GM04503 (cell line): ENCODE measurements at regions not wholly inside any gene's neighbourhood (a gene's known extent, or its start where the extent isn't known, plus 50 kb on each side); places are given as distances from the start of the nearest gene placed in this dataset.

Source experiments
- DNase-seq: peaks from one replicate; pipeline ENCODE4 v3.0.0-alpha.2; 2012; ENCODE audit warnings: low read depth

DNA sequence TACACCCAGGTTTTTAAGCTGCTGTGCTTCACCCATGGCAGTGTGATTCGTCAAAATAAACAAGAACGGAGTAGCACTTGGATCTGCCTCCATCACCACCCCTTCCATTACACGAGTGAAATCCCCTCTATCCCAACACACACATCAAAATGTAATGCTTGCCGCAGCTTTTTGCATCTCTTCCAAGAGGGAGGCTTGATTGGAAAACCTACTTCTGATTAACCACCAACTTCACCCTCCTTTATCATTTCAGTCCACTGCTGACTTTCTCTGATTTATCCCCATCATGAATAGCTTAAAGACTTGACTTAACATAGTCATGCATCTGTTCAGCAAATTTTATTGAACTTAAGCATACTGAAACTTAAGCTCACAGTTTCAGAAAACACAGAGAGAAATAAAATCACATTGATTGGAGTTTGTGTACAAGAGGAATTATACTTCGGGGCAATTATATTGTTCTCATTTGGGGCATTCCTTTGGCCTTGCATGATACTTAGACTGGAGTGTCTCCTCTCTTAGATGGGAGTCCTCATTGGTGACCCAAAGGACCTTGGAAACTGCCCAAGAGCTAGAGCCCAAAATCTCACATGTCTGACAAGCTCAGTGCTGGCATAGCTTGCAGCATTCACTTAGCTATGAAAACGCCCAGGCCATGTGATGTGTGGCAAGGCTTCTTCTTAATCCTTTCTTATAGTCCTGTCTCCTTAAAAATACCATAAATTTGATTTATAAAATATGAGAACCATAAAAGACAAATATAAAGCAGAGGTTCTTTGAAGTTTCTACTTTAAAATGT lies 124.3 kb upstream of the UMPS start:
- no peak for DNase-seq

DNA sequence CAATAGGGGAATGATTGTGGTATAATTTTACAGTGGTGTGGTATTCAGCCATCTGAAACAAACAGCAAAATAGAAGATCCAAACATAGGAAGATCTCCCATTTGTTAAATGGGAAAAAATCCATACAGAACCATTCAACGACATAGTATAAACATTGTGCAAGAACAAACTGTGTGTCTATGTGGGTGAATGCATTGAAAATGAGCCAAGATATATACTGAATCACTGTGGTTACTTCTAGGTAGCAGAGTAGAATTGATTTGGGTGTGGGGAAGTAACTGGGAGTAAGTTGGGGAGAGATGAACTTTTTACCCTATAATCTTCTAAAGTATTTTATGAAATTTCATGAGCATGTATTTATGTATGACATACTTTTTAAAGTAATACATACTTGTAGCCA lies 123.1 kb upstream of the UMPS start:
- DNase-seq, result no peak

DNA sequence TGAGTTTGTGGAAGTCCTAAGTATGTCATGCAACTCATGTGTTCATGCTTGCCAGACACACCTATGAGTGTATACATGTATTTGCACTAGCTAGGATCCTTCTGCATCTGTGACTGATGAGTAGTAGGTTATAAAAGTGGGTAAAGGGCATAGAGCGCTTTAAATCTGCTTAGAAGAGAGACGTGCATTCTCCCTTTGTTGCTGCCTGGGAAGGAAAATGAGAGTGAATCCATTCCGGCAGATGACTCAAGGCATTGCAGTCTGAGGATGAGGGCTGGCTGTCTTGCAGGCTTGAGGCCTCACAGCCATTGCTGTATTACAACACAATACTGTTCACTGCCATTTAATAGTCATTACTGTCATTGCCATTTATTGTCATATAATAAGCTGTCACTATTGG lies 120.8 kb upstream of the UMPS start:
- no peak for DNase-seq

DNA sequence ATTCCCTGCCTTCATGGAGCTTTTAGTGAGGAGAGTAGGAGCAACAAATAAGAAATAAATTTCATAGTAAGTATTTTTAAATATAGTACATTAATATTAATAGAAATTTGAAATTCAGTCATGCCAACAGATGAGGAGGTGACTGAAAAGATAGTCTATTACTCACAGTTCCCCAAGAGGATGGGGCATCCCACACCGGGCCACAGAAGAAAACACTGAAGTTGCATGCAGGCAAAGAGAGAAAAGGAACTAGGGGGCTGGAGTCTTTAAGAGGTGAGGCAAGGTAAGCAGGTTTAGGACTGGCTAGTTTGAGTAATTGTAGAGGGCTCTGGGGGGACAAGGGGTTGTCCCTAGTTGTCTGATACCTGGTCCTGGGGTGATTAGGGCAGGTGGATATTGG lies 120.1 kb upstream of the UMPS start:
- no peak for DNase-seq

DNA sequence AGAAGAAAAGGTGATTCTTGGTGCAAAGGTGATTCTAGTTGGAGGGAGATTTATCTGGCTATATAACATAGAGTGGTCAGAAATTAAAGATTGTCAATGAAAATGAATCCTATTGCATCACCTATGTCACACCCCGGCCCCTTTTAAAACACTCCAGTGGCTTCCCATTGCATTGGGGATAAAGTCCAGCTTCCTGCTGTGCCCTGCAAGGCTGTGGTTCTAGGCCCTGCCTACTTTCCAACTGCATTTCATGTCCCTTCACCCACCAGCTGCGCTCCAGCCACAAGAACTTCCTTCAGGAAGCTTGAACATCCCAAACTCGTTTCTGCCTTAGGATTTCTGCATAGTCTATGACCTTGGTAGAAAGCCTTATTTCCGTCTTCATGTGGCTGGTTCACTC lies 118.7 kb upstream of the UMPS start:
- no peak for DNase-seq

DNA sequence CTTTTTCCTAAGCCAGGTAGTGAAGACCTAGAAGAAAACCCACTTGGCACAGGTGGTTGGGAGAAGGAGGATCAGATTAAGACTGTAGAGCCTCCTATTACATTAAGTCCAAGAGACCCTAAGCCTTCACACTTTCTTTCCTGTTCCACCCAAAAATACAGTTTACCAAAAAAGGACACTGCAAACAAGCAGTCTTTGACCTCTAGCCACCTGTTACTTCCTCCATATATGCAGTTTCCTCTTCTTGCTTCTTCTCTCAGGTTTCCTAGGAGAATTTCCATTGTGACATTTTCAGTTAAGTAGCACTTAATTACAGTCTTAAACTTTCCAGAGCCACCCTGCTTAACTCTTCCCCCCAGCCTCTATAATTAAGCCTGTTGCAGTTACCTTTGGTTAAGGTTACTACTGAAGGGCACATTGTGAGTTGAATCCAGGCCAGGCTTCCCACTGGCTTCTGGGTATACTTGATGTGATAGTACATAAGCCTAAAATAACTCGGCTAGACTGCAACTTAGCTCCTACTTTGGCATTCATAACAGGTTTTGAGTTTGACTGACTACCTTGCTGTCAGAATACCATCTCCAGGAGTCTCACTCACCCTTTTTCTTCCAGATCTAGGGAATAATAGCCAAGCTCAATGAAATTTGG lies 114.2 kb upstream of the UMPS start:
- DNase-seq, result no peak

DNA sequence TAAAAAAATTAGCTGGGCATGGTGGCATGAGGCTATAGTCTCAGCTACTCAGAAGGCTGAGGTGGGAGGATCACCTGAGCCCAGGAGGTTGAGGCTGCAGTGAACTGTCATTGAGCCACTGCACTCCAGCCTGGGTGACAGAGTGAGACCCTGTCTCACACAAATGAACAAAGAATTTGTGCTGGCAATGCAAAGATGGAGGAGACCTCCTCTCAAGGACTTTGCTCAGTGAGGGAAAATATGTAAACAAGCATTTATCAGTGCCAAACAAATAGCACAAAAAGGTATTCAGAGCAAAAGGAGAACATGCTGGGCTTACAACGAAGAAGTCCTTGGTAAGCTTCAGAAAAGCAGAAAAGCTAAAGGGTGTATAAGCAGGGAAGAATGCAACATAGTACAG lies 113.1 kb upstream of the UMPS start:
- DNase-seq, result no peak

DNA sequence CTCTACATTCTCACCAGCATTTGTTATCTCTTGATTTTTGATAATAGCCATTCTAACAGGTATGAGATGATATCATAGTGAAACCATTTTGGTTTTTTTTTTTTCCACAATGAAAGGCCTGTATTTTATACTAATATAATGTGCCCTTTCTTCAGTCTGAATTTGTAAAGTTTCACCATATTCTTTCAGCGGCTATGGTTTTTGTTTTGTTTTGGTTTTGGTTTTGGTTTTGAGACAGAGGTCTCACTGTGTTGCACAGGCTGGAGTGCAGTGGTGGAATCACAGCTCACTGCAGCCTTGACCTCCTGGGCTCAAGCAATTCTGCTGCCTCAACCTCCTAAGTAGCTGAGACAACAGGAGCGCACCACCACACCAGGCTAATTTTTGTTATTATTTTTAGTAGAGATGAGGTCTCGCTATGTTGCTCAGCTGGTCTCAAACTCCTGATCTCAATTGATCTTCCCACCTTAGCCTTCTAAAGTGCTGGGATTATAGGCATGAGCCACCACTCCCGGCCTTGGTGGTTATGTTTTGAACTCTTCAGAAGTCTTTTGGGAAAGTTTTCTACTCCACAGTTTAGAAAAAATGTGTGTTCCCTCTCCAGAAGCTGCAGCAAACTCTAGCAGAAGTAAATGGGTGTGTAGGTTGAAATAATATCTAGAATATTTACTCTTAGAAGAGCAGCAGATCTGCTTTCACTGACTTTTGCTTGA lies 110.2 kb upstream of the UMPS start:
- DNase-seq, result no peak

DNA sequence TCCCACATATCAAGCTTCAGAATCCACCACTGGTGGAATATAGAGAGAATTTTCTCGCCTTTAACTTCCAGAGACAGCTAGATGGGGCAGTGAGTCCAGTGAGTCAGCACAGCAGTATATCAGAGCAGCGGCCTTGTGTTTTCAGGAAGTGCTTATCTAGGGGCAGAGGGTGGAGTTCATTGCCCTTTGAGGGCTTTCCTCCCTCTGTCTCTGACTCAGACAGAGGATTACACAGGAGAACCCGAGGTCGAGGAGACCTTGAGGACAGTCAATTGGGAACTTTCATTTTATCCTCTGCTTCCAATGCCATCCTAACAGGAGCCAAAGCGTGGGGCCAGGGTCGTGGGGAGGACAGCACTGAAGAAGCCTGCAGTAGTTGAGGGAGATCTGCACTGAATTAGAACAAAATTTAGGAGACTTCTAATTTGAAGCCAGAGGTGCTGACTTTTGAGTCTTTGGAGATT lies 109.6 kb upstream of the UMPS start:
- DNase-seq, result no peak

DNA sequence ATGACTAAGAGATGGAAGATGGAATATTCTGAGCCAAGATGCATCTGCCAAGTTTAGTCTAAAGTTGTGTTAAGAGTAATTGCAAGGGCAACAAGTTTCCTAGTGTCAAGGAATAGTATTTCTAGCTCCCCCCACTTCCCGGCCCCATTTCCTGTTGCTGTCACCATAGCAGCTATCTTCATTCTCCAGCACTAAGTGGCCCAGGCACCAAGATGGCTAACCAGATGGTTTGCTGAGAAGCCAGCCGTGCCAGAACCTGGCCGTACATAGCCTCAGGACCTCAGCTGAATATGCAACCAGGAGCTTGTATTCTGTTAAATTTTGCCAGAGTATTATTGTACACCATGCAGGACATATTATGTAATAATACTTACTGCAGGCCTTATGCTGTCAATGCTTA lies 108.8 kb upstream of the UMPS start:
- DNase-seq, result no peak

DNA sequence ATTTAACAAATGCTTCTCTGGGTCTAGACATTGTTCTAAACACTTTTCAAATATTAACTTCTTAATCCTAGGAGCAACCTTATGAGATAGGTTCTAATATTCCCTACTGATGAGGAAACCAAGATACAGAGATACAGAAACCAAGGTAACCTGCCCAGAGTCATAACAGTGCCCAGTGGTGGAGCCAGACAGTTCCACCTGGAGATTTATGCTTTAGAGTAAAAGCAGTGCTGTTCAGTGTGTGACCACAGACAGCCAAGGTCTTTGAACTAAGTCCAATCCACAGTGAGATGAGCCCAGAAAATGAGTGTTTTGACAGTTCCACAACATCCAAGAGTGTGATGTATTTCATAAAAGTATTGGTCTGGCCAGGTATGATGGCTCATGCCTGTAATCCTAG lies 105.2 kb upstream of the UMPS start:
- no peak for DNase-seq

DNA sequence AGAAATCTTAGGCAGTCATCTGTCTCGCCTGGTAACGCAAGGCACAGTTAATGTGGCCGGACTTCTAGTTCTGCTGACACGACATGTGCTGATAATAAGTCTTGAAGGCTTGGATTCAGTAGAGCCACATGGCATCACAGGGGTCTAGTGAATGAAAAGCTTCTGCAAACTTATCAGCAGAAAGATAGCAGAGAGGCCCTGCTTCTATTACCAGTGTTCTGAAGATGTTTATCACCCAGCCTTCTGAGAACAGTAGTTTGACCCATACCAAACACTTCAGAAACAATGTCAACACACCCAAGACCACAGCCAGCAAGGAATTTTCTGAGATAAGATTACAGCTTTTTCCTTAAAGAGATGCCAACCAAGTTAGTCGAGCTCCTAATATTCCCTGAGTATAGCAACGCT lies 102.7 kb upstream of the UMPS start:
- DNase-seq, result no peak

DNA sequence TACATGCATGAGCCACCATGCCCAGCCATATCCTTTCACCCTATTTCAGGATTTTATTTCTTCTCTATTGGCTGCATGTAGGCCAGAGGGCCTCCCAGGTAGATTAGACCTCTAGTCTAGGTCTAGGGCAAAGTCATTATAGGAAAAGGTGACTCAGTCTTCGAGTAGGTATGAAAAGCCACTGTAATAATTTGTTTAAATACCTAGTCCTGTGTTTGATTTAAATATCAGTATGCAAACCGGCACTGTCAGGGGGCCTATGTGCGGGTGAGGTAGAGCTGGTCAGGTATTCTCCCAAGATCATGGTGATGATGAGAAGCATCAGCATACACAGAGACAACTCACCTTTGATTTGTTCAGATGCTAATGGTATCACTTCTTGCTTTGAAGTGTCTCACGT lies 101.4 kb upstream of the UMPS start:
- DNase-seq, result no peak

DNA sequence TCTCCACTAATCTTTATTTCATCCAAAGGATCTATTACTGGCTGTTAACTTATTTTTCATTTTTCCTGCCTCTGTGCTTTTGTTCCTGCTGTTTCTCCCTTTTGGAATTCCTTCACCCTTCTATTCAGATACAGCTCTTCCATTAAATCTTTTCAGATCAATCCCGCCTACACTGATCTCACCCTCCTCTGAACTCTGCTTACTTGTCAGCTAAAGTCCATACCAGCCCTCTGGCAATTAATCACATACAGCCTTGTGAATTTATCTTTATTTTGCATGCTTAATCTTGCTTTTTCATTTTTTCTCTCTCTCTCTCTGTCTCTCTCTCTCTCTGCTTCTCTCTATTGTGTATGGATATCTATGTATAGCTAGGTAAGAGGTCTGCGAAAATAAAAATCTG lies 100.8 kb upstream of the UMPS start:
- DNase-seq, result no peak

DNA sequence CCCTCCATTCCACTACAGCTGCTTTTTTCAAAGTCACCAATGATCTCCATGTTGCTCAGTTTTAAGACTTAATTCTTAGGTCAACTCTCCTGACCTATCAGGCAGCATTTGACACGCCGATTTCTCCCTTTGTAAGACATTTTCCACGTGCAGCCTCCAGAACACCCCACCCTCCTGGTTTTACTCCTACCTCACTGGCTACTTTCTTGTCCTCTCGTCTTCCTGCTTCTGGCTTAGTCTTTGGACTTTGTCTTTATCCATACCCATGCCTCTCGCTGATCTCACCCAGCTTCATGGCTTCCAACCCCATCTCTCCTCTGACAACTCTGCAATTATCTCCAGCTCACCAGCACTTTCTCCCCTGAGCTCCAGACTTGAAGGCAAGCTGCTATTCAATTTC lies 99.3 kb upstream of the UMPS start:
- DNase-seq, result no peak

DNA sequence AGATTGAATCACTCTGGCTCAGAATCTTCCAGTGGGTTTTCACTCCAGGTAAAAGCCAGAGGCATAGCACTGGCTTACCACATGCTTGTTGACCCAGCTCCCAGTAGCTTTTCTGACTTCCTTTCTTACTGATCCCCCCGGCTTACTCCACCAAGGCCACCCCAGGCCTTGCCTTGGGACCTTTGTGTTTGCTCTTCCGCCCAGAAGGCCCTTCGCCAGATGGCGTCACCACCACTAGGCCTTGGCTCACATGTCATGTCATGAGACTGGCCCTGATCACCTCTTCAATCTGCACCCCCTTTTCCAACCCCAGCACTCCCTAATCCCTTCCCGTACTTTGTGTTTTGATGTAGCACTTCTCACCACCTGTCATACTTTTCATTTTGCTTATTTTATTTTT lies 98.5 kb upstream of the UMPS start:
- DNase-seq, result no peak

DNA sequence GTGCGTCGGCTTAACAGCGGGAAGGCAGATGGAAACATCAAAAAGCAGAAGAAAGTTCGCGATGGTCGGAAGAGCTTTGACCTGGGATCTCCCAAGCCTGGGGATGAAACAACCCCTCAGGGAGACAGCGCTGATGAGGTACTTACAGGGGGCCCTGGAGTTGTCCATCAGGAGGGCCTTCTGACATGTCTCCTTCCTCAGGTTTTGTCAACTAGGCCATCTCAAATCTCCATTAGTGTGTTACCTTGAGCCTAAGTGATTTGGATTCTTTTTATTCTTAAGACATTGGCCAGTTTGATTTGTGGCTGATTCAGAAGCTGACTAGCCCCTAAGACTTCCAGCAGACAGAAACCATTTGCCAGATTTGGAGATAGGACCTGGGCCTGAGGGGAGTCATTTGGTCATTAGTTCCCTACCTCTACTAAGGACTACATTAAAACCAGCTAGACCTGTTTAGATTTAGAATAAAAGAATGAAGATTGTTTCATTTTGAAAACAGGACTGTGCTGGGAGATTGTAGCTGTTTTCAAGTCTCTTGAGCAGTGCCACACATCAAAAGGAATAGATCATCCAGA lies 97.6 kb upstream of the UMPS start:
- no peak for DNase-seq

DNA sequence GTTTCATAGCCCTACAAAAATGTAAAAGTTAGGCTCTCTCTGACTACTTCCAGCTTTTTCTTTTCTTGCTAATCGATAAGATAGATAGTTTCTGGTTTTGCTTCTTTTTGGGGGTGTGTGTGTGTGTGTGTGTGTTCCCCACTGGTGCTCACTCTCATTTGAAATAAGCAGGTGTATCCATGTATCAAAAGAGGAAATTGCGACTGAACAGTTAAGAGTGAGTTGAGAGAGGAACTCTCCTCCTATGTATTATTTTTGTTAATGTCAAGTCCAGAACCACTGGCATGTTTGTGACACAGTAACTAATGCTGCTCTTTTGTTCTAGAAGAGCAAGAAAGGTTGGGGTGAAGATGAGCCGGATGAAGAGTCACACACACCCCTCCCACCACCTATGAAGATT lies 96.7 kb upstream of the UMPS start:
- no peak for DNase-seq

DNA sequence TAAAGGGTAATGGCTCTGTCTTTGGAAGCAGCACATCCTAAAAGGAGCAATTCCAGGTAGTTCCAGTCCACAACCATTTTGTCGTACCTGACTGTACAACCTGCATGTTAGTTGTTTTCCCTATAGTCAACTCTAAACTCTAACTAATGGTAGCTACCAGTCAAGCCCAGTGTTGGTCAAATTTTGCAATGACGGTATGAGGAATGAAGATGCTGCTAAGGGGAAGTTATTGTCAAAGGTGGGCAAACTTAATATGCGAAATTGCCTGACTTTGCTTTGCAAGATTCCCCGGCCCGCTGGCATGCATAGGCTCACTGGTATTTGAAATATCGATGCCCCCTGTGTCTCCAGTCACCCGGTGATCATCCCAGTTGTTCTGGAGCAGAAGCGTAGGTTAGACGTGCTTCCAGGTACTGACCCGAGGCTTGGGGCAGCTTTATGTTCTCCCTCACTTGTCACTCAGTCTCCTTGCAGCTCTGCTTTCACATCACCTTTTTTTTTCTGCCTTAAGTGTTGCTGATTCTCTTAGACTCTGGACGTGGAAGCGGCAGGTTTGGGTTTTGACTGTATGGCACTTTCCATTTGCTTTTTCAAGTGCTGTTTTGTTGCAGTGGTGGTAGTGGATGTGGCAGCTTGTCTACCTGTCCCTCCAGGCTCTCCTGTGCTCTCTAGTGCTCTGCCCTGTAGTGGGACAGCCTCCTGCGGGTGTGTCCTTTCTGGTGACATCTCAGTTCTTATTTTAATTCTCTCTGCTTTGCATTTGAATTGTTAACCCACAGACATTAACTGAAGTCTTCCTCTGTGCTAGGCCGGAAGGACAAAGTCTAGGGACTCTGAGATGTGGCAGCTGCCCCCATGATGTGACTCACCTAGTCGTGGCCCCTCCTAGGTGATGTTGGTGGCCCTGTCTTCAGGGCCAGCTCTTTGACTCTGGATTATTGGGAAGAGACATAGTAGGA lies 95.8 kb upstream of the UMPS start:
- no peak for DNase-seq

DNA sequence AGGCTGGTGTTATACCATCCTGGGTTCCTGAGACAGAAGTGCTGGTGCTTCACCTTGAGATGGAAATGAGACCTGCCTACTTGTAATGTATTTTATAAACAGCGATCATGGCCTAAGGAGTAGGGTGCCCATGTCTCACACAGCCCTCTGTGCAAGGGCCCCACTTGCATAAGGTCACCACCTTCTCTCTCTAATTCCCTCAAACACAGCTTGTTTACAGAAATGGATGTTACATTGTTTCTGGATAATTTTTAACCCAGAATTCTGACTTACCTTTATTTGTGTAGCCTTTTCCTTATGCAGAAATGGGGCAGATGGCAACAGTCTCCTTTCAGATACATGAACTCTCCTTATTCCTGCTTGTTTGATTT lies 95.1 kb upstream of the UMPS start:
- no peak for DNase-seq

DNA sequence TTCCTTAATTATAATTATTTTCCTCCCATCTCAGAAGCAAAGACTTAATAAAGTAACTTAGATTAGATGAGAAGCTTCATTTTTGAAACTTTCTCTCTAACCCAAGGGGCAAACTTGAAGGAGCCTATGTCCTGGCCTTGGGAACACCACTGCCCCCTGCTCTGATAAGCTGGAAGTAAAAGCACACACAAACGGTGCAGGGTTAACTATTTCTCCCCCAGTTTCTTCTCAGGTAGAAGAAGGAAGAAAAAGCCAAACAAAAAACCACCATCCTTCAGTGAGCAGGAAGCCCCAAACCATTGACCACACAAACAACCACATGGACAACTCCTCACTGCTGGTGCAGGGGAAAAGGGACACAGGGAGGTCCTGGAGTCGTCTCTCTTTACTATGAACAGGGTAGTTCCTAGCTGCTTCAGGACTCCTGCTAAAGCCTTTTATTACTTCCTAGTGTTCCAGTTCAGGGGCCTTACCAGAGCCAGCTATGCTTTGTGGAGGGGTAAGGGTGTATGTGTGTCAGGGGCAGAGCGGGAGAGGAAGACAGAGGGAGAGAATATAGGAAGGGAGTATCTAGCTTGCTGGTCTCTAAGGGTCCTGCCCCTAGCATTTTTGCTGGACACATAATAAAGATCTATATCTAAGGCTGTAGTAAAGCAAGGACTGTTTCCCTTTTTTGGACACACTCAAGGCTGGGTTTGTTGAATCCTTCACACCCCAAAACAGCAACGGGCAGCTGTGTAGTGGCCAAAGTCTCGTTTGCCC lies 94.0 kb upstream of the UMPS start:
- DNase-seq, result no peak
